ENCODE measurements at regions not wholly inside any gene's neighbourhood (a gene's known extent, or its start where the extent isn't known, plus 50 kb on each side); places are given as distances from the start of the nearest gene placed in this dataset.

DNA sequence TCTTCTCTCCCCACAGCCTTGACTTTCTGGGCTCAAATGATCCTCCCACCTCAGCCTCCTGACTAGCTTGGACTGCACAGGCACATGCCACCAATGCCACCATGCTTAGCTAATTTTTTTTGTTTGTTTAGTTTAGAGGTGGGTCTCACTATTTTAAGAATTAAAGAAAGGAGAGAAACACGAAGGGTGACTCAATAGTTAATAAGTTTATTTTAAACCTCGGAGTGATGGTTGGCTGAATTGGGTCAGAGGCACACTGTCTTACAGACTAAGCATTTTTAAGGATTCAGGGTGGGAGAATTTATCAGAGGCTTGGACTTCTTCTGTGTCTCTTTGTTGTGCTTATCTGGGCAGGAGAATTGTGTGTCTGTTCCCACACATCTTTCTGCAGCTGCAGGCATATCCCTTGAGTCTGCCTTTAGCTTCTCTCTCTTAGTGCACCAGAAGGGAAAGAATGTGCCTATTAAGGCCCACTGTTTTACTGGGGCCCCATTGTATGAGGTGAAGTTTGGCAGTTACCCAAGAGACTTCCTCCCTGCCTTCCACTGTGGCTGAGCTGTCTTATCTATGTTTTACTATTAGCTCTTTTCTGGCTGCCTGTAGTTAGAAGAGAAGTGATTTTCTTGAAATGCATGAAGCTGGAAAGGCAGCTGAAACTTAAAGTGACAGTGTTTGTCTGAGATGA is 2172.0 kb downstream of the TP53TG3F start:
- no peak overlapping the region for H3K27ac Mint-ChIP-seq
- no peak for ATAC-seq (replicated peaks)
- no peaks in the 10 kb centered on the region for H3K27me3 Mint-ChIP-seq
- H3K9me3 Mint-ChIP-seq, result peaks cover 7% of the 10 kb centered on the region
- no peaks in the 10 kb centered on the region for H3K4me1 Mint-ChIP-seq
- H3K4me3 Mint-ChIP-seq, result no peak overlapping the region
- H3K36me3 Mint-ChIP-seq (ENCODE audit: low read depth), result no peaks in the 10 kb centered on the region

DNA sequence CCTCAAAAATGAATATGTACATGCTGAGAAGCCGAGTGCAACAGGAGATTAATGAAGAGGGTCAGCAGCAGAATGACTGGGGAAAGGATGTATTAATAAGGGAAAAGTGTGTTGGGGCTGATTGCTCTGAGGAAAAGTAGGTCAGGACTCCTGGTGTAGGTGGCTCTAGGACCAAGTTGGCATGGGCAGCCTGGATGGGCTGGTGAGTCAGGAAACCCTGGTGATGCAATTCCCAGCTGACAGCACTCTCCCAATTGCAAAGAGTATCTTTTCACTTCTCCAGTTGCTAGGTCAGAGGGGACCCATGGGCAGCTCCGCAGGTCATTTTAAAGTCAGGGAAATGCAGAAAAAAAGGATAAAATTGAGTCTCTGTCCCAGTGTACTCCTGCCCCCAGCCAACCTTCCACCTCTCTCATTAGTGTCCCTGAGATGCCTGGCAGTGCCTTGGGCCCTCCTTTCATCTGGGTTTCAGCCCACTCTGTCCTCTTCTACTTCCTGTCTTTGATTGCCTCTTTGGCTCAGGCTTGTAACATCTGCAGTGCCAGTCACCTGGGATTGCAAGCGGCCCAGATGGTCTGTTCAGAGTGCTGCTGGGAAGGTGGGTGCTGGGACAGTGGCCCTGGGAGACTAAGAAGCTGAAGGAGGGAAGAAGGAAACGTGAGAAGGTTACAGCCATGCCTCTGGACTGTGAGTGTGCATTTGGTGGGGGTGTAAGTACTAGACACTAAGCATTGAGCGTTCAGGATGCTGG is 2177.2 kb downstream of the TP53TG3F start:
- no peak for ATAC-seq (replicated peaks)
- Mint-ChIP-seq H3K4me1 (no peaks in the 10 kb centered on the region), H3K9me3 (peaks cover 20% of the 10 kb centered on the region), H3K27ac (no peak overlapping the region), H3K36me3 (ENCODE audit: low read depth) (no peaks in the 10 kb centered on the region), H3K27me3 (no peaks in the 10 kb centered on the region), H3K4me3 (no peak overlapping the region)

DNA sequence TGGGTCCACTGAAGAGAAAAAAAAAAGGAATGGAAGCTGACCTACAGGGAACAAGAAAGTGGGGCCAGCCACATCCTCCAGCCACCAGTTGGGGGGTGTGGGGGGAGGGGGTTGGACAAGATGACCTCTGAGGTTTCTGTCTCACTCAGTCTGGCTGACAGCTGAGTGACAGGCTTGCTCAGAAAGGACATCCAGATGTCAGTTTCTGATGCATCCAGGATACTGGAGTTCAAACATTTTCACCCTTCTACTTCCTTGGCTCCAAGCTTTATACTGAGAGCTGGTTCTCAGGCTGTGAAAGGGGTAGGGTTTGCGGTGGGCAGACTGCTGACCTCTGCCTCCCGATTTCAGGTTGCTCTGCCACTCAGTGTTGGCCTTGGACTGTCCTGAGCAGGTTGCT is 2178.3 kb downstream of the TP53TG3F start:
- Mint-ChIP-seq H3K4me3 (no peak overlapping the region), H3K36me3 (ENCODE audit: low read depth) (no peaks in the 10 kb centered on the region), H3K4me1 (no peaks in the 10 kb centered on the region), H3K27ac (no peak overlapping the region), H3K9me3 (peaks cover 20% of the 10 kb centered on the region), H3K27me3 (no peaks in the 10 kb centered on the region)
- ATAC-seq (replicated peaks), result no peak

DNA sequence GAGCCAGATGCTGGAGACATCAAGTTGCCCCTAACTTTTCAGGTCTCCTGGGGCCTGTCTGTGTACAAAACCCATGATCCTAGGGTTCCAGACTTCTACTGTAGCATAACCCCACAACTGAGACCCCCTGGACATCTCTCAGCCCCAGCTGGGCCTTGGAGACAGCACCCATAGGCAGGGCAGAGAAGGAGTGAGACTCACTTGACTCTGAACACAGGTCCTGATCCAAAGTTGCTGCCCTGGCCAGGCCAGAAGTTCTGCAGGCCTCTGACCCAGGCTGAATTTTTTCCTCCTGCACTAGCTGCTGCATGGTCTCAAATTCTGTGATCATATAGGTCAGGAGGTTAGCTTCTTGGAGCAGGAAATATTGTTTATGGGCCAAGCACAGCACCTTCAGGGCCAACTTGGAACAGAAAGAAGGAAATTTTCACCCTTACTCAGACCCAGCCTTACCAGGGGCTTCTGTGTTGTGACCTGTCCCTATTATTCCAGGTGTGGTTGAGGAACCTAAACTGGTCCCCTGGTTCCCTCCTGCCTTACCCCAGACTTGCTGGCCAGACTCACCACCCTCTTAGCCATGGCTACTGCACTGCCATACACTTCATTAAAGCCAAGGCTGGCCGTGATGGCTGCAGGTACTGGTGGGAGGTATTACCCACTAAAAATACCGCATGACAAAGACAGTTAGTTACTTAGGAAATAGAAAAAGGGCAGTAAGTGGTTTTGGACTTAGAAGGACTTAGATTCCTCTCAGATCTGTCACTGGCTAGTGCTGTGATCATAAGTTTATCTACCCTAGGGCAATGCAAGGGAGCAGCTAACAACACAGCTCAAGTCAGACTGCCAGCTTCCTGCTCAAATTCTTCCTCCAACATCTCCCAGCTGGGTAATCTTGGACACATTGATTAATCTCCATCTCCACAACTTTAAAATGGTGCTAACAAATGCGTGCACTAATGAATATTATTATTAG is 2180.1 kb downstream of the TP53TG3F start:
- Mint-ChIP-seq H3K27me3 (no peaks in the 10 kb centered on the region), H3K36me3 (ENCODE audit: low read depth) (no peaks in the 10 kb centered on the region), H3K27ac (no peak overlapping the region), H3K4me1 (no peaks in the 10 kb centered on the region), H3K4me3 (no peak overlapping the region), H3K9me3 (peaks cover 27% of the 10 kb centered on the region)
- ATAC-seq (replicated peaks), result no peak

DNA sequence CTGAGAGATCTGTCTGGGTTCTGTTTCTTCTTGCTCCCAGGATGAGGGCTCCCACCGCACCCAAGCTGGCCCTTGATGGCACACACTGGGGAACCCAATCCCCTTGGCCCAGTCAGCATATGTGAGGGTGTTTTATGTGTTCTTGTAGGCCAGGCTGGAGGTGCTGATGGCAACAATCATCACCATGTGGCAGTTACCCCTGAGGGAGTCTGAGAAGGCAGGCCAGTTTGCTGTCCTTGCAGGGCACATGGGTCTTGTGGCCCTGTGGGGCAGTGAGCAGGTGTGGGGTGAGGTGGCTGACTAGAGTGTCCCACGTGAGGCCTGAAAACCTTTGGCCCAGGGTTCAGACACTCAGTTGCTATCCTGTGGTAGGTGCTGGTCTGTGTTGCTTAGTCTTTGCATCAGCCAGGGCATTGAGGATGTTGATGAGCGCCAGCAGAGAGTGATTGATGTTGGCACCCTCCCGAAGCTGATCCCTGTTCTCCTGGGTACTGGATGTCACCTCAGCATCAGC is 2183.0 kb downstream of the TP53TG3F start:
- no peak for ATAC-seq (replicated peaks)
- H3K27ac Mint-ChIP-seq, result no peak overlapping the region
- no peak overlapping the region for H3K4me3 Mint-ChIP-seq
- no peaks in the 10 kb centered on the region for H3K4me1 Mint-ChIP-seq
- no peaks in the 10 kb centered on the region for H3K36me3 Mint-ChIP-seq (ENCODE audit: low read depth)
- no peaks in the 10 kb centered on the region for H3K27me3 Mint-ChIP-seq
- H3K9me3 Mint-ChIP-seq, result peaks cover 32% of the 10 kb centered on the region

DNA sequence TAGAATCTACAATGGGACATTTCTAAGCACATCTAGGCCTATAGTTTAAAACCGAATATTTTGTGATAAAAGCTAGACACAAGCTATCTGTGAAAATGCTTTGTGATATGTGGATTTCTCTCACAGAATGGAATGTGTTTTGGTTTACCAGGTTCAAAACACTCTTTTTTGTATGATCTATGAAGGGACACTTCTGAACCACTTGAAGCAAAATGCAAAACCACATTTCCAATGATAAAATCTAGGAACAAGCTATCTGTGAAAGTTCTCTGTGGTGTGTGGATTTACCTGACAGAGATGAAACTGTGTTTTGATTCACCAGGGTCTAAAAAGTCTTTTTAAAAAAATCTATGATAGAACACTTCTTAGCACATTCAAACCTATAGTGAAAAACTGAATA is 2192.4 kb downstream of the TP53TG3F start:
- no peak overlapping the region for H3K4me3 Mint-ChIP-seq
- H3K4me1 Mint-ChIP-seq, result no peaks in the 10 kb centered on the region
- H3K9me3 Mint-ChIP-seq, result no peaks in the 10 kb centered on the region
- H3K36me3 Mint-ChIP-seq (ENCODE audit: low read depth), result no peaks in the 10 kb centered on the region
- ATAC-seq (replicated peaks), result no peak
- H3K27me3 Mint-ChIP-seq, result no peaks in the 10 kb centered on the region
- H3K27ac Mint-ChIP-seq, result no peak overlapping the region

DNA sequence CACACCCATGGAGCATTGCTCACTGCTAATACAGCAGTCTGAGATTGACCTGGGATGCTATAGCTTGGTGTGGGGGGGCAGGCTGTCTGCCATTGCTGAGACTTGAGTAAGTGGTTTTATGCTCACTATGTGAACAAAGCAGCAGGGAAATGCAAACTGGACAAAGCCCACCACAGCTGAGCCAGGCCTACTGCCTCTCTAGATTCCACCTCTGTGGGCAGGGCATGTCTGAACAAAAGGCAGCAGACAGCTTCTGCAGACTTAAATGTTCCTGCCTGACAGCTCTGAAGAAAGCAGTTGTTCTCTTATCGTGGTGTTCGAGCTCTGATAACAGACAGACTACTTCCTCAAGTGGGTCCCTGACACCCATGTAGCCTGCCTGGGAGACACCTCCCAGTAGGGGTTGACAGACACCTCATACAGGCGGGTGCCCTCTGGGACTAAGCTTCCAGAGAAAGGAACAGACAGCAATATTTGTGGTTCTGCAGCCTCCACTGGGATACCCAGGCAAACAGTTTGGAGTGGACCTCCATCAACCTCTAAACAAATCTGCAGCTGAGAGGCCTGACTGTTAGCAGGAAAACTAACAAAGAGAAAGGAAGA is 2204.8 kb downstream of the TP53TG3F start:
- ATAC-seq (replicated peaks), result no peak
- Mint-ChIP-seq H3K27me3 (no peaks in the 10 kb centered on the region), H3K36me3 (ENCODE audit: low read depth) (no peaks in the 10 kb centered on the region), H3K4me1 (no peaks in the 10 kb centered on the region), H3K9me3 (peaks cover 21% of the 10 kb centered on the region), H3K4me3 (no peak overlapping the region), H3K27ac (no peak overlapping the region)

DNA sequence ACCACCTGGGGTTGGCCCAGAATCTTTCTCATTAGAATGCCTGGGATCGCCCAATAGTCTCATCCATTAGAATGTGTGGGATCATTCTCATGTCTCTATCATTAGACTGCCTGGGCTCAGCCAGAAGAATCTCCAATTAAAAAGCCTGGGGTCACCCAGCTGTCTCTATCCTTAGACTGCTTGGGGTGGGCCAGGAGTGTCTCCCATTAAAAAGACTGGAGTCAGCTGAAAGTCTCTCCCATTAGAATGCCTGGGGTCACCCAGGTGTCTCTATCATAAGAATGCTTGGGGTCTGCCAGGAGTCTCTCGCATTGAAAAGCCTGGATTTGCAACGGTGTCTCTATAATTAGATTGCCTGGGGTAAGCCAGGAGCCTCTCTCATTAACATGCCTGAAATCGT is 2225.7 kb downstream of the TP53TG3F start:
- peaks cover 43% of the 10 kb centered on the region for H3K9me3 Mint-ChIP-seq
- no peak for ATAC-seq (replicated peaks)
- no peak overlapping the region for H3K27ac Mint-ChIP-seq
- H3K4me3 Mint-ChIP-seq, result no peak overlapping the region
- no peaks in the 10 kb centered on the region for H3K4me1 Mint-ChIP-seq
- H3K27me3 Mint-ChIP-seq, result no peaks in the 10 kb centered on the region
- no peaks in the 10 kb centered on the region for H3K36me3 Mint-ChIP-seq (ENCODE audit: low read depth)

DNA sequence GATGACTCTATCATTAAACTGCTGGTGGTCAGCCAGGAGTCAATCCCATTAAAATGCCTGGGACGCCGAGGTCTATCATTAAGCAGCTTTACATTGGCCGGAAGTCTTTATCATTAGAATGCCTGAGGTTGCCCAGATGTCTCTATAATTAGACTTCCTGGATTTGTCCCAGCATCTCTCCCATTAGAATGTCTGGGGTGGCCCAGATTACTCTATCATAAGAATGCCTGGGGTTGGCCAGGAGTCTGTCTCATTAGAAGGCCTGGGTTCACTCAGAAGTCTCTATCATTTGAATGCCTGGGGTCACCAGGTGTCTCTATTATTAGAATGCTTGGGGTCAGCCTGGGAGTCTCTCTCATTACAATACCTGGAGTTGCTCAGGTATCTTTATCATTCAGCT is 2227.2 kb downstream of the TP53TG3F start:
- Mint-ChIP-seq H3K27me3 (no peaks in the 10 kb centered on the region), H3K4me3 (no peak overlapping the region), H3K9me3 (peaks cover 53% of the 10 kb centered on the region), H3K4me1 (no peaks in the 10 kb centered on the region), H3K36me3 (ENCODE audit: low read depth) (no peaks in the 10 kb centered on the region), H3K27ac (no peak overlapping the region)
- no peak for ATAC-seq (replicated peaks)

DNA sequence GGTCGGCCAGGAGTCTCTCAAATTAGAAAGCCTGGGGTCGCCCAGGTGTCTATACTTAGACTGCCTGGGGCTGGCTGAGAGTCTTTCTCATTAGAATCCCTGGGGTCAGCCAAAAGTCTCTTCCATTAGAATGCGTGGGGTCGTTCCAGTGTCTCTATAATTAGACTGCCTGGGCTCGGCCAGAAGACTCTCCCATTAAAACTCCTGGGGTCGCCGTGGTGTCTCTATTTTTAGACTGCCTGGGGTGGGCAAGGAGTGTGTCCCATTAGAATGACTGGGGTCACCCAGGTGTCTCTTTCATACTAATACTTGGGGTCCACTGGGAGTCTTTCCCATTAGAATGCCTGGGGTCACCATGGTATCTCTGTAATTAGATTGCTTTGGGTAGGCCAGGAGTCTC is 2227.7 kb downstream of the TP53TG3F start:
- Mint-ChIP-seq H3K27me3 (no peaks in the 10 kb centered on the region), H3K36me3 (ENCODE audit: low read depth) (no peaks in the 10 kb centered on the region), H3K4me3 (no peak overlapping the region), H3K9me3 (peaks cover 54% of the 10 kb centered on the region), H3K27ac (no peak overlapping the region), H3K4me1 (no peaks in the 10 kb centered on the region)
- no peak for ATAC-seq (replicated peaks)

DNA sequence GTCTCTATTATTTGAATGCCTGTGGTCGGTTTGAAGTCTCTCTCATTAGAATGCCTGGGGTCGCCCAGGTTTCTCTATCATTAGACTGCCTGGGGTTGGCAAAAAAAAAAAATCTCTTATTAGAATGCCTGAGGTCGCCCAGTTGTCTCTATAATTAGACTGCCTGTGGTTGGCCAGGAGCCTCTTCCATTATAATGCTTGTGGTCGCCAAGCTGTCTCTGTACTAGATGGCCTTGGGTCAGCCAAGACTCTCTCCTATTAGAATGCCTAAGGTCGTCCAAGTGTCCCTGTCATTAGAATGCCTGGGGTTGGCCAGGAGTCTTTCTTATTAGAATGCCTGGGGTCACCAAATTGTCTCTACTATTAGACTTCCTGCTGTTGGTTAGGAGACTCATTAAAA is 2228.4 kb downstream of the TP53TG3F start:
- no peaks in the 10 kb centered on the region for H3K27me3 Mint-ChIP-seq
- no peak for ATAC-seq (replicated peaks)
- no peak overlapping the region for H3K4me3 Mint-ChIP-seq
- no peaks in the 10 kb centered on the region for H3K36me3 Mint-ChIP-seq (ENCODE audit: low read depth)
- H3K9me3 Mint-ChIP-seq, result peaks cover 59% of the 10 kb centered on the region
- H3K27ac Mint-ChIP-seq, result no peak overlapping the region
- no peaks in the 10 kb centered on the region for H3K4me1 Mint-ChIP-seq

DNA sequence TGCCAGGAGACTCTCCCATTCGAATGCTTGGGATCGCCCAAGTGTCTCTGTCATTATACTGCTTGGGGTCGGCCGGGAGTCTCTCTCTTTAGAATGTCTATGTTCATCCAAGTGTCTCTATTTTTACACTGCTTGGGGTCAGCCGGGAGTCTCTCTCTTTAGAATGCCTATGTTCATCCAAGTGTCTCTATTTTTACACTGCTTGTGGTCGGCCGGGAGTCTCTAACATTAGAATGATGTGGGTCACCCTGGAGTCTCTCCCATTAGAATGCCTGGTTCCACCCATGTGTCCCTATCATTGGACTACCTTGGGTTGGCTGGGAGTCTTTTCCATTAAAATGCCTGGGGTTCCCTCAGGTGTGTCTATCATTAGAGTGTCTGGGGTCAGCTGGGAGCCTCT is 2230.4 kb downstream of the TP53TG3F start:
- H3K27ac Mint-ChIP-seq, result no peak overlapping the region
- H3K27me3 Mint-ChIP-seq, result no peaks in the 10 kb centered on the region
- no peaks in the 10 kb centered on the region for H3K36me3 Mint-ChIP-seq (ENCODE audit: low read depth)
- H3K4me3 Mint-ChIP-seq, result no peak overlapping the region
- no peaks in the 10 kb centered on the region for H3K4me1 Mint-ChIP-seq
- H3K9me3 Mint-ChIP-seq, result peaks cover 58% of the 10 kb centered on the region
- no peak for ATAC-seq (replicated peaks)

DNA sequence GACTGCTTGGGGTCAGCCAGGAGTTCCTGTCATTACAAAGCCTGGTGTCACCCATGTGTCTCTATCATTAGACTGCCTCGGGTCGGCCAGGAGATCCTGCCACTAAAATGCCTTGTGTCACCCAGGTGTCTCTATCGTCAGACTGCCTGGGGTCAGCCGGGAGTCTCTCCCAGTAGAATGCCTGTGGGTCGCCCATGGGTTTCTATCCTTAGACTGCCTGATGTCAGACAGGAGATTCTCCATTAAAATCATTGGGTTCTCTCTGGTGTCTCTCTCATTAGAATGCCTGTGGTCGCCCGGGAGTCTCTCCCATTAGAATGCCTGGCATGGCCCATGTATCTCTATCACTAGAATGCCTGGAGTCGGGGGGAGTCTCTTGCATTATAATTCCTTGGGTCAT is 2231.0 kb downstream of the TP53TG3F start:
- H3K4me1 Mint-ChIP-seq, result no peaks in the 10 kb centered on the region
- no peak overlapping the region for H3K4me3 Mint-ChIP-seq
- H3K27me3 Mint-ChIP-seq, result no peaks in the 10 kb centered on the region
- peaks cover 59% of the 10 kb centered on the region for H3K9me3 Mint-ChIP-seq
- no peak for ATAC-seq (replicated peaks)
- no peaks in the 10 kb centered on the region for H3K36me3 Mint-ChIP-seq (ENCODE audit: low read depth)
- H3K27ac Mint-ChIP-seq, result no peak overlapping the region

DNA sequence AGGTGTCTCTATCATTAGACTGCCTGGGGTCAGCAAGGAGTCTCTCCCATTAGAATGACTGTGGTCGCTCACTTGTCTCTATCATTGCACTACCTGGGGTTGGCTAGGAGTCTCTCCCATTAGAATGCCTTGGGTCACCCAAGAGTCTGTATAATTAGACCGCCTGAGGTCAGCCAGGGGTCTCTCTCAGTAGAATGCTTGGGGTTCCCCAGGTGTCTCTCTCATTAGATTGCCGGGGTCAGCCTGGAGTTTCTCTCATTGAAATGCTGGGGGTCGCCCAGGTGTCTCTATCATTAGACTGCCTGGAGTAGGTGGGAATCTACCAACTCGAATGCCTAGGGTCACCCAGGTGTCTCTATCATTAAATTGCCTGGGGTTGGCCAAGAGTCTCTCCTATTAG is 2231.6 kb downstream of the TP53TG3F start:
- H3K9me3 Mint-ChIP-seq, result peaks cover 52% of the 10 kb centered on the region
- no peaks in the 10 kb centered on the region for H3K4me1 Mint-ChIP-seq
- no peaks in the 10 kb centered on the region for H3K27me3 Mint-ChIP-seq
- ATAC-seq (replicated peaks), result no peak
- no peak overlapping the region for H3K27ac Mint-ChIP-seq
- H3K4me3 Mint-ChIP-seq, result no peak overlapping the region
- no peaks in the 10 kb centered on the region for H3K36me3 Mint-ChIP-seq (ENCODE audit: low read depth)

Data from activated T-helper 17 cell treated with anti-CD3 and anti-CD28 coated beads, Interleukin-2, amount 50 U/mL, for 72 hours (primary cell).